Panc1 (cell line): ENCODE measurements at regions not wholly inside any gene's neighbourhood (a gene's known extent, or its start where the extent isn't known, plus 50 kb on each side); places are given as distances from the start of the nearest gene placed in this dataset.

Source experiments
- ATAC-seq: fragments of 200-7000 bp; cut with Tn5 transposase; 2 replicates; pipeline ENCODE4 v1.9.1; 2020; ENCODE audit warnings: mild to moderate bottlenecking, moderate library complexity
- BruUV-seq: library from RNA; stranded (reverse); fragments of 400-500 nt; replicated peaks from 2 replicates; lab custom pipeline; 2021; lab: Mats Ljungman, UMichigan
- CTCF ChIA-PET: fragments of 300-600 bp; sonication (Branson Sonifier 250); formaldehyde crosslinking; loops from one replicate; lab custom pipeline; 2022; ENCODE audit warnings: antibody characterized with exemption; lab: Charles Lee
- POLR2A ChIA-PET: fragments of 300-600 bp; sonication (Branson Sonifier 250); formaldehyde crosslinking; loops from one replicate; lab custom pipeline; 2022; ENCODE audit warnings: antibody characterized with exemption; lab: Charles Lee
- DNase-seq: peaks from one replicate; pipeline ENCODE4 v3.0.0-alpha.2; 2010; ENCODE audit warnings: low read depth, low spot score
- H3K27ac ChIP-seq: 2 replicates; pipeline ENCODE4 v1.5.1; 2011; ENCODE audit warnings: mild to moderate bottlenecking, low read length, inconsistent platforms
- H3K27me3 ChIP-seq: fragments of 200-500 bp; sonication (Bioruptor generic); 2 replicates; pipeline ENCODE4 v1.6.0; 2014; ENCODE audit warnings: low read length, inconsistent platforms; ENCODE audit not compliant: control insufficient read depth, insufficient read depth
- H3K36me3 ChIP-seq: fragments of 200-500 bp; sonication (Bioruptor generic); 2 replicates; pipeline ENCODE4 v1.5.1; 2014; ENCODE audit warnings: inconsistent platforms, mild to moderate bottlenecking, low read length, moderate library complexity; ENCODE audit not compliant: control insufficient read depth, insufficient read depth
- H3K4me1 ChIP-seq: 2 replicates; pipeline ENCODE4 v1.5.1; 2011; ENCODE audit warnings: inconsistent platforms, mild to moderate bottlenecking, low read length, moderate library complexity; ENCODE audit not compliant: control insufficient read depth, insufficient read depth
- H3K4me3 ChIP-seq, 2 experiments: 2 replicates each; pipeline ENCODE4 v1.5.1; 2011 to 2012; ENCODE audit warnings: low read depth in 2 of 2, low read length in 2 of 2, mild to moderate bottlenecking in 2 of 2, inconsistent platforms in 1 of 2, moderate library complexity in 1 of 2
- H3K9me3 ChIP-seq: fragments of 200-500 bp; sonication (Bioruptor generic); 2 replicates; pipeline ENCODE4 v1.5.1; 2014; ENCODE audit warnings: low read depth, mild to moderate bottlenecking, inconsistent platforms, low read length, moderate library complexity; ENCODE audit not compliant: control insufficient read depth, insufficient read depth
- CTCF ChIP-seq: fragments of 450-650 bp; IDR thresholded peaks from 2 replicates; pipeline ENCODE4 v1.5.1; 2017; ENCODE audit warnings: mild to moderate bottlenecking
- POLR2AphosphoS5 ChIP-seq: IDR thresholded peaks from 2 replicates; pipeline ENCODE4 v1.6.1; 2012; ENCODE audit warnings: mild to moderate bottlenecking, low read depth, low read length, moderate library complexity
- REST ChIP-seq, 2 experiments: IDR thresholded peaks; 2 replicates each; pipeline ENCODE4 v1.6.1; 2011 to 2012; ENCODE audit warnings: low read depth in 2 of 2, control low read depth in 1 of 2, low read length in 1 of 2, mild to moderate bottlenecking in 1 of 2, moderate library complexity in 1 of 2; ENCODE audit not compliant: insufficient read depth in 1 of 2
- SIN3A ChIP-seq: IDR thresholded peaks from 2 replicates; pipeline ENCODE4 v1.6.1; 2012; ENCODE audit warnings: low read depth, mild to moderate bottlenecking, low read length, moderate library complexity, borderline replicate concordance; ENCODE audit not compliant: insufficient read depth
- TCF7L2 ChIP-seq: IDR thresholded peaks from 2 replicates; pipeline ENCODE4 v1.6.1; 2011; ENCODE audit warnings: mild to moderate bottlenecking, low read depth, low read length, inconsistent platforms
- in situ Hi-C: cut with HindIII; loops from 2 replicates; pipeline ENCODE4 v1.10.0; 2016; ENCODE audit warnings: low sequenced_read_pairs, low pct_unique_long_range_greater_than_20kb
- intact Hi-C: fragments of 100-400 bp; cut with micrococcal nuclease; formaldehyde crosslinking; loops from one replicate; pipeline ENCODE4 v1.10.0; 2022; ENCODE audit not compliant: unreplicated experiment

GRCh38 chrX:113919387-113919786 lies 664.5 kb upstream of the HTR2C start:
- Histone ChIP-seq H3K27me3 (no peaks in the 10 kb centered on the region), H3K4me3 (no peak overlapping the region), H3K4me1 (no peaks in the 10 kb centered on the region), H3K9me3 (no peaks in the 10 kb centered on the region), H3K27ac (no peak overlapping the region), H3K36me3 (no peaks in the 10 kb centered on the region)
- DNase-seq (no peak), ATAC-seq (no peak)
- no TSS peak for BruUV-seq
- in situ Hi-C loops (no loop called here), intact Hi-C loops (no loop called here)
- ChIA-PET POLR2A (no interaction called here), CTCF (no interaction called here)
- TF ChIP-seq CTCF (no peak), REST (IDR thresholded peaks at IDR 0.05; ENCODE audit: insufficient read depth in 1 of 2, low read depth in 2 of 2, low read length in 1 of 2) (no peak), POLR2AphosphoS5 (no peak), SIN3A (no peak), TCF7L2 (no peak)

GRCh38 chrX:113906168-113906567 lies 677.7 kb upstream of the HTR2C start:
- no TSS peak for BruUV-seq
- DNase-seq (no peak), ATAC-seq (no peak)
- in situ Hi-C loops: no loop called here
- POLR2A ChIA-PET: no interaction called here
- TF ChIP-seq SIN3A (no peak), REST (IDR thresholded peaks at IDR 0.05; ENCODE audit: insufficient read depth in 1 of 2, low read depth in 2 of 2, low read length in 1 of 2) (no peak), POLR2AphosphoS5 (no peak), CTCF (no peak), TCF7L2 (no peak)
- CTCF ChIA-PET: no interaction called here
- H3K36me3 ChIP-seq: no peaks in the 10 kb centered on the region
- H3K27ac ChIP-seq: no peak overlapping the region
- no peaks in the 10 kb centered on the region for H3K9me3 ChIP-seq
- H3K4me3 ChIP-seq: no peak overlapping the region
- intact Hi-C loops: no loop called here
- H3K4me1 ChIP-seq: no peaks in the 10 kb centered on the region
- no peaks in the 10 kb centered on the region for H3K27me3 ChIP-seq
